HG02642 (cell line): ENCODE measurements at regions not wholly inside any gene's neighbourhood (a gene's known extent, or its start where the extent isn't known, plus 50 kb on each side); places are given as distances from the start of the nearest gene placed in this dataset.
"Not testable (repeated sequence)": the region's sequence is repeated elsewhere in the genome, so short reads cannot be mapped to it uniquely, and the experiment has no call there.

Experiments used
- ATAC-seq: cut with Tn5 transposase; IDR thresholded peaks from one replicate; pipeline ENCODE4 v1.9.1; 2021; ENCODE audit warnings: mild to moderate bottlenecking; ENCODE audit not compliant: unreplicated experiment, poor library complexity

DNA sequence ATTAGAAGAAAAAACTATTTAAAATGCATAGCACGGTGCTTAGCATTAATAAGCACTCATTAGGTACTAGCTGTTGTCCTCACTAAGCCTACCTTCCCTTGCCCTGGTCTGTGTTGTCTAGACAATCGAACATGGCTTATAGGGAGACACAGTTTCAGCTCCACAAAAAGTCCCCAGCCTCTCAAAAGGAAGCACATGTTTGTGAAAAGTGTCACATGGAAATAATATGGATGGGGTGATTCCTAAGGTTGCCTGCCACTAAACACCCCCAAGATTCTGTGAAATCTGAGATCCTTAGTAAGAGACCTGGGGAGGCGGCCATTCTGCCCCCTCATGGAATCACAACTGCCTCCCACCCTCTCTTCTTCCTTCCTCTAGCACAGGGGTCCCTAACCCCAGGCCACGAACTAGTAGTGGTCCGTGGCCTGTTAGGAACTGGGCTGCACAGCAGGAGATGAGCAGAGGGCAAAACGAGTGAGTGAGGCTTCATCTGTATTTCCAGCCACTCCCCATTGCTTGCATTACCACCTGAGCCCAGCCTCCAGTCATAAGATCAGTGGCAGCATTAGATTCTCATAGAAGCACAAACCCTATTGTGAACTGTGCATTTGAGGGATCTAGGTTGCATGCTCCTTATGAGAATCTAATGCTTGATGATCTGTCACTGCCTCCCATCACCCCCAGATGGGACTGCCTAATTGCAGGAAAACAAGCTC, 59.6 kb upstream of the NDUFV2 start:
- ATAC-seq: no peak

DNA sequence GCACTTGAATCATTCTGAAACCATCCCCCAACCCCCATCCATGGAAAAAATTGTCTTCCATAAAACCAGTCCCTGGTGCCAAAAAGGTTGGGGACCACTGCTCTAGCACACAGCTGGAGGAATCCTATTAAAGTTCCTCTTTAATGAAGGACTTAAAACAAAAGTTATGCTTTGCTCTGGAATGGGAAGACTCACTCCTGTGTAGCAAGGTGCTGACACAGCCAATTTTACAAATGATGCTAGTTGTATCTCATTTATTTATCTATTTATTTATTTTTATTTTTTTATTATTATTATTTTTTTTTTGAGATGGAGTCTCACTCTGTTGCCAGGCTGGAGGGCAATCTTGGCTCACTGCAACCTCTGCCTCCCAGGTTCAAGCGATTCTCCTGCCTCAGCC, 58.9 kb upstream of the NDUFV2 start:
- no peak for ATAC-seq

DNA sequence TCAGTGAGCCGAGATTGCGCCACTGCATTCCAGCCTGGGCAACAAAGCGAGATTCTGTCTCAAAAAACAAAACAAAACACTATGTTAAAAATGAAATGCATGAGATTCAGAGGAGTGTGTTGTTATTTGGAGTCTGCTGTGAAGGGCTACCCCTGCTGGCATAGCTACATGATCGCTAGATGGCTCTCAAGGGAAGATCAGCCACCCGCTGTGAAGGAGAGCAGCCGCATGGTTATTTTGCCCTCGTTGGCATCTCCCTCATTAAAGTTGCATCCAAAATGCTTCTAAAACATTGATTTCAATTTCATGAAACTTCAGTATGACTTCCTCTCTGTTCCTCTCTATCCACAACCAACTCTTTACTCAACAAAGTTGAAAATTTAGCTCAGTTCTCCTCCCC, 54.8 kb upstream of the NDUFV2 start:
- ATAC-seq: no peak

DNA sequence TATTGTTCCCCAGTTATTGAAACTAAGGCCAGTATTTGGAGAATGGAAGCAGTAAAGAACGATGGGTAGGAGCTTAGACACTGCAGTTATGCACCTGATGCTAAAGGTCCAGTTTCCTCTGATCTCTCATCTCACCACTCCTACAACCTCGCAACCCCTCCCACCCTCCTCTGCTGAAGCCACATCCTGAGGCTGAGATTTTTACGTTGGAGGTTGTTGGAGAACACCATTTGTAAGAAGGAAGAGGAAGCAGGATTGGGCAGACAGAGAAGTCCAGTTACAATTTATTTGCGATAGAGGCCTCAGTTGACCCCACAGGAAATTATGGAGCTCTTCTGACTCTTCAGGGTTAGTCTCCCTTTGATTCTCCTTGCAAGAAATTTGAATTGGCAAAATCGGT, 54.3 kb upstream of the NDUFV2 start:
- ATAC-seq: no peak

DNA sequence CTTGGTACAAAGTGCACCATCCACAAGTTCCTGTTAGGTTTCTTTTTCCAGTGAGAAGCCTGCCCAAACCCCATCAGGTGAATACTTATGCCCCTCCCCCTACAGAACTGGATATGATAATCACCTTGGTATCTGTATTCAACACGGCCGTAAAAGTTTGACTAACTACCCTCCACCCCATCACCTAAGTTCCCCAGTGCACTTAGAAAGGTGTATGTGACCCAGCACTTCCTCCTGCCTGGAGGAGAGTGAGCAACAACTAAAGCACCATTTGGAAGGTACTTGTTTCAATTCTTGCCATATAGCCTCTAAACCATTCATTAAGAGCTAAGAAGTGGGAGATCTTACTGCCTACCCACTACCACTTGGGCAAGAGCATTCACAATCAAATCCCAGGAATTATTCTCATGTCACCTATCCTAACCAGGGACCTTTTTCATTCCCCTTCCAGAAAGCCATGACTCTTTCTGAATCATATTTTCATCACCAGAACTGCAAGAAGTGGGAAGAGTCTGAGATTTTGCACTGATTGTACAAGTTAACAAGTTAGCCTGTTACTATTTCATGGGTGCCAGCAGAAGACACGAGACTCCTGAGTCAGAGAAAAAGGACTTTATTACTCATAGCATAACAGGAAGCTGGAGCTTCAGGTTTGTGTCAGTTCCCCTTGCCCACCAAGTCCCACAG, 53.5 kb upstream of the NDUFV2 start:
- no peak for ATAC-seq

DNA sequence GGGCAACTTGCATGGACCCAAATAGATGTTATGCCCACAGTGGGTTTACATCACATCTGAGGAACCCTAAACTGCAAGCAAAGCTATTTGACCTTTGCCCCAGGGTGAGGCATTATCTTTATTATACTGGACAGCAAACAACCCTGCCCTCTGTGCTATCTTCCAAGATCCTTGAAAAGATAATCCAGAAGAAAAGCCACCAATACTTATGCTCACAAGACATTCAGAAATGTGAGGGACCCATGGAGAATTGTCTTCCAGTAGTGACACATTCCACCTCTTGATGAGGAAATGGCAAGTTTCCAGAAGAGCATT, 53.0 kb upstream of the NDUFV2 start:
- no peak for ATAC-seq

DNA sequence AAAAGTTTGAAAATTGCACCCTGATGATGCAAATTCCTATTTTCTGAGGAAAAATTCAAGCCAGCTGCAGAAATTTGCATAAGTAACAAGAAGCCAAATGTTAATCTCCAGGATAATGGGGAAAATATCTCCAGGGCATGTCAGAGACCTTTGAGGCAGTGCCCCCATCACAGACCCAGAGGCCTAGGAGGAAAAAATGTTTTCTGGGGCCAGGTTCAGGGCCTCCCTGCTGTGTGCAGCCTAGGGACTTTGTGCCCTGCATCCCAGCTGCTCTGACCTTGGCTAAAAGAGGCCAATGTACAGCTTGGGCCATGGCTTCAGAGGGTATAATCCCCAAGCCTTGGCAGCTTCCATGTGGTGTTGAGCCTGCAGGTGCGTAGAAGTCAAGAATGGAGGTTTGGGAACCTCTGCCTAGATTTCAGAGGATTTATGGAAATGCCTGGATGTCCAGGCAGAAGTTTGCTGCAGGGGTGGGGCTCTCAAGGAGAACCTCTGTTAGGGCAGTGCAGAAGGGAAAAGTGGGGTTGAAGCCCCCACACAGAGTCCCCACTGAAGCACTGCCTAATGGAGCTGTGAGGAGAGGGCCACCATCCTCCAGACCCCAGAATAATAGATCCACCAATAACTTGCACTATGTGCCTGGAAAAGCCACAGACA, 51.7 kb upstream of the NDUFV2 start:
- not testable (repeated sequence) for ATAC-seq
